Liver (tissue), 3 donors: ENCODE measurements at regions not wholly inside any gene's neighbourhood (a gene's known extent, or its start where the extent isn't known, plus 50 kb on each side); places are given as distances from the start of the nearest gene placed in this dataset.

Experiments used
- CTCF ChIP-seq: fragments of 150-350 bp; IDR thresholded peaks from 2 replicates; pipeline ENCODE4 v1.5.1; 2017; ENCODE audit warnings: improper control_type of control experiment, low read depth, low read length; ENCODE audit not compliant: missing input control
- EGR1 ChIP-seq, 2 donors: IDR thresholded peaks; 2 replicates each; pipeline ENCODE4 v1.6.1; 2016 to 2018; ENCODE audit warnings: antibody characterized with exemption in 2 of 2, low read depth in 2 of 2
- GABPA ChIP-seq, 2 donors: IDR thresholded peaks in 1 of 2; conservative IDR thresholded peaks in 1 of 2; 2 replicates each; pipeline ENCODE4 v1.6.1; 2016; ENCODE audit warnings: antibody characterized with exemption in 2 of 2, mild to moderate bottlenecking in 1 of 2, moderate library complexity in 1 of 2
- JUND ChIP-seq, 2 donors: IDR thresholded peaks; 2 replicates each; pipeline ENCODE4 v1.6.1; 2016; ENCODE audit warnings: antibody characterized with exemption in 2 of 2
- MAX ChIP-seq: IDR thresholded peaks from 2 replicates; pipeline ENCODE4 v1.6.1; 2016; ENCODE audit warnings: antibody characterized with exemption
- RAD21 ChIP-seq, 2 donors: IDR thresholded peaks; 2 replicates each; pipeline ENCODE4 v1.6.1; 2016; ENCODE audit warnings: antibody characterized with exemption in 2 of 2, mild to moderate bottlenecking in 2 of 2
- REST ChIP-seq: IDR thresholded peaks from 2 replicates; pipeline ENCODE4 v1.6.1; 2016; ENCODE audit warnings: antibody characterized with exemption, mild to moderate bottlenecking
- TAF1 ChIP-seq: conservative IDR thresholded peaks from 2 replicates; pipeline ENCODE4 v1.6.1; 2016; ENCODE audit warnings: antibody characterized with exemption, mild to moderate bottlenecking
- YY1 ChIP-seq: IDR thresholded peaks from 2 replicates; pipeline ENCODE4 v1.6.1; 2016; ENCODE audit warnings: antibody characterized with exemption, mild to moderate bottlenecking
- ZBTB33 ChIP-seq: IDR thresholded peaks from 2 replicates; pipeline ENCODE4 v1.6.1; 2016; ENCODE audit warnings: antibody characterized with exemption
- donor health status: healthy.
- donor health status: healthy.

GRCh38 chr4:22202246-22202974 is 253.8 kb upstream of the KCNIP4 start:
- TF ChIP-seq CTCF (no peak), EGR1 (IDR thresholded peaks at IDR 0.05; ENCODE audit: low read depth in 2 of 2) (no peak), REST (no peak), GABPA (IDR thresholded peaks at IDR 0.05 in 1 of 2, conservative IDR thresholded peaks at IDR 0.05 in 1 of 2) (no peak), YY1 (no peak), JUND (IDR thresholded peaks at IDR 0.05) (no peak), TAF1 (no peak), ZBTB33 (no peak), MAX (no peak), RAD21 (IDR thresholded peaks at IDR 0.05) (no peak)
